Endothelial cell of umbilical vein (primary cell): ENCODE measurements at regions not wholly inside any gene's neighbourhood (a gene's known extent, or its start where the extent isn't known, plus 50 kb on each side); places are given as distances from the start of the nearest gene placed in this dataset.

Experiments
- BruUV-seq: library from RNA; stranded (reverse); fragments of 400-500 nt; replicated peaks from 2 replicates; lab custom pipeline; 2021; lab: Mats Ljungman, UMichigan
- CTCF ChIA-PET: fragments of 300-600, 350-600 bp; sonication (Branson Sonifier 250); formaldehyde crosslinking; loops from one replicate; lab custom pipeline; 2021; ENCODE audit warnings: antibody characterized with exemption, inconsistent platforms; lab: Charles Lee
- POLR2A ChIA-PET: fragments of 300-600, 350-600 bp; sonication (Branson Sonifier 250); formaldehyde crosslinking; loops from one replicate; lab custom pipeline; 2021; ENCODE audit warnings: antibody characterized with exemption, inconsistent platforms; lab: Charles Lee
- DNase-seq: peaks from one replicate; pipeline ENCODE4 v3.0.0-alpha.2; 2011; ENCODE audit warnings: low read depth, low spot score
- FAIRE-seq: peaks from 2 replicates; lab custom pipeline; 2011; peaks lifted over from hg19 to GRCh38; lab: Jason Lieb, UNC
- H2AFZ ChIP-seq: 2 replicates; pipeline ENCODE4 v1.6.0; 2012; ENCODE audit warnings: low read depth, low read length, control low read depth, inconsistent platforms
- H3K27ac ChIP-seq: 2 replicates; pipeline ENCODE4 v1.5.1; 2011; ENCODE audit warnings: low read depth, mild to moderate bottlenecking, control low read depth, low read length, moderate library complexity; ENCODE audit not compliant: insufficient read depth
- H3K27me3 ChIP-seq, 2 experiments: 2 replicates each; pipeline versions ENCODE4 v1.6.0 to v1.6.1; 2011; ENCODE audit warnings: low read length in 2 of 2, mixed read lengths in 1 of 2; ENCODE audit not compliant: control insufficient read depth in 2 of 2, insufficient read depth in 2 of 2
- H3K36me3 ChIP-seq, 2 experiments: 2 replicates in 1 of 2; 3 replicates in 1 of 2; pipeline ENCODE4 v1.5.1; 2011; ENCODE audit warnings: low read length in 2 of 2, mild to moderate bottlenecking in 1 of 2, moderate library complexity in 1 of 2; ENCODE audit not compliant: control insufficient read depth in 2 of 2, insufficient read depth in 2 of 2; ENCODE audit errors: extremely low read depth in 1 of 2
- H3K4me1 ChIP-seq: 3 replicates; pipeline ENCODE4 v1.5.1; 2011; ENCODE audit warnings: mild to moderate bottlenecking, low read length; ENCODE audit not compliant: control insufficient read depth, insufficient read depth; ENCODE audit errors: extremely low read depth
- H3K4me2 ChIP-seq: 2 replicates; pipeline ENCODE4 v1.6.1; 2011; ENCODE audit warnings: low read length, control low read depth, mixed read lengths; ENCODE audit not compliant: insufficient read depth
- H3K4me3 ChIP-seq, 3 experiments: fragments of 200-600 bp in 1 of 3; sonication (generic), shearing (Covaris generic) in 1 of 3; replicated peaks in 1 of 3; 2 replicates each; pipeline ENCODE4 v1.5.1; 2011 to 2016; ENCODE audit warnings: control low read depth in 3 of 3, low read length in 3 of 3, mild to moderate bottlenecking in 2 of 3, inconsistent platforms in 1 of 3, low read depth in 1 of 3, moderate library complexity in 1 of 3; ENCODE audit not compliant: insufficient read depth in 1 of 3
- H3K79me2 ChIP-seq: 2 replicates; pipeline ENCODE4 v1.6.0; 2012; ENCODE audit warnings: low read length, inconsistent platforms; ENCODE audit not compliant: control insufficient read depth, insufficient read depth
- H3K9ac ChIP-seq: replicated peaks from 2 replicates; pipeline ENCODE3; 2011; ENCODE audit warnings: low read length, control low read depth; ENCODE audit not compliant: insufficient read depth; ENCODE audit errors: extremely low read depth
- H3K9me1 ChIP-seq: replicated peaks from 3 replicates; pipeline ENCODE4 v1.6.0; 2011; ENCODE audit warnings: mild to moderate bottlenecking, low read length; ENCODE audit not compliant: control insufficient read depth, insufficient read depth; ENCODE audit errors: extremely low read depth
- H3K9me3 ChIP-seq: replicated peaks from 2 replicates; pipeline ENCODE4 v1.5.1; 2012; ENCODE audit warnings: low read length, inconsistent platforms; ENCODE audit not compliant: control insufficient read depth, insufficient read depth
- H4K20me1 ChIP-seq: replicated peaks from 2 replicates; pipeline ENCODE3; 2011; ENCODE audit warnings: mild to moderate bottlenecking, low read length; ENCODE audit not compliant: control insufficient read depth, insufficient read depth; ENCODE audit errors: extremely low read depth
- EZH2 ChIP-seq: IDR thresholded peaks from 2 replicates; pipeline ENCODE4 v1.6.1; 2012; ENCODE audit warnings: borderline replicate concordance, low read depth, mild to moderate bottlenecking, moderate library complexity, low read length, inconsistent platforms; ENCODE audit not compliant: severe bottlenecking
- FOS ChIP-seq: IDR thresholded peaks from 2 replicates; pipeline ENCODE4 v1.6.1; 2011; ENCODE audit warnings: mild to moderate bottlenecking, low read length, moderate library complexity, borderline replicate concordance; ENCODE audit not compliant: insufficient read depth
- JUN ChIP-seq: IDR thresholded peaks from 2 replicates; pipeline ENCODE4 v1.6.1; 2011; ENCODE audit warnings: borderline replicate concordance, low read depth; ENCODE audit not compliant: insufficient read length, insufficient read depth
- MYC ChIP-seq: IDR thresholded peaks from one replicate; pipeline ENCODE4 v1.6.1; 2011; ENCODE audit warnings: mild to moderate bottlenecking, low read depth, low read length
- POLR2A ChIP-seq: IDR thresholded peaks from 2 replicates; pipeline ENCODE4 v1.6.1; 2012; ENCODE audit warnings: low read depth, mild to moderate bottlenecking, control low read depth, low read length
- POLR2AphosphoS5 ChIP-seq: IDR thresholded peaks from 2 replicates; pipeline ENCODE4 v1.6.1; 2012; ENCODE audit warnings: low read depth, mild to moderate bottlenecking, control low read depth, low read length, moderate library complexity; ENCODE audit not compliant: insufficient read depth
- dilution Hi-C: fragments of 300-500 bp; cut with MboI; formaldehyde crosslinking; loops from one replicate; pipeline ENCODE4 v1.15.0; 2019; ENCODE audit warnings: low sequenced_read_pairs; ENCODE audit not compliant: extremely low pct_ligation_motif_present
- intact Hi-C: fragments of 100-400 bp; cut with micrococcal nuclease; formaldehyde crosslinking; loops from one replicate; pipeline ENCODE4 v1.10.0; 2022
- TF ChIP-seq, protein P1 (sequence below), 2 donors: IDR thresholded peaks; 1 replicate in 1 of 2; 2 replicates in 1 of 2; pipeline ENCODE4 v1.5.1; 2011; ENCODE audit warnings: low read length in 2 of 2, mild to moderate bottlenecking in 2 of 2, moderate library complexity in 2 of 2, control low read depth in 1 of 2, inconsistent platforms in 1 of 2, low read depth in 1 of 2; ENCODE audit not compliant: insufficient read depth in 1 of 2; ENCODE audit errors: extremely low read depth in 1 of 2

DNA sequence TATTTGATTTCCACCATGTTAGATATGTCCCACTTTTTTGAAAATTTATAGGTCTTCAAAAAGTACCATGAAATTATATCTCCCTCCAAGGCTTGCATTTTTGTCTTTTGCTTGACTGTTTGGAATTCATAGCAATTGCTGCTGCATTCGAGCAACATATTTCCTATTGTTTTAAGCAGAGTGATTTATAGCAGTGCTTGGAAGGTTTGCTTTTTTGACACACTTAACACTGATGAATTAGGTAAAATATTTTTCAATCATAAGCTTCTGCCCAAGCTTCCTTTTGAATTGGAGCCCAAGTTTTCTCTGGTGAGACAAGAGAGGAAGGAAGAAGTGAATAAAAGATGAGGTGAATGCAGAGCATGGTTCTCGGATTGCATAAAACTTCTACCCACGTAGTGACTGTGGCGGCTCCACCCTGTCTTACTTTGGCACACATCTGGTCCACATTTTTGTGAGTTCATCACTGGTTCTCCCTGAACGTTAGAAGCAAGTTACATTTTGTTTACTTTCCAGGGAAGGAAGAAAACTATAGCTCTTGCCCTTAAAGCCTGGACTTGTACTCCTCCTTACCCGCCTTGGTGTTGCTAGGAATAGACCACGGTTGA is 667.0 kb downstream of the TSN start:
- intact Hi-C loops (no loop called here), dilution Hi-C loops (no loop called here)
- Histone ChIP-seq H3K27me3 (no peaks in the 10 kb centered on the region), H2AFZ (no peak overlapping the region), H3K36me3 (no peaks in the 10 kb centered on the region), H3K9me3 (peaks cover 2% of the 10 kb centered on the region), H3K9me1 (no peaks in the 10 kb centered on the region), H3K79me2 (no peaks in the 10 kb centered on the region), H3K9ac (no peak overlapping the region), H3K27ac (no peak overlapping the region), H3K4me2 (no peak overlapping the region), H3K4me1 (no peaks in the 10 kb centered on the region), H3K4me3 (no peak overlapping the region), H4K20me1 (no peaks in the 10 kb centered on the region)
- ChIA-PET POLR2A (no interaction called here), CTCF (no interaction called here)
- FAIRE-seq (no peak), DNase-seq (no peak)
- TF ChIP-seq POLR2A (no peak), EZH2 (no peak), FOS (no peak), MYC (no peak), POLR2AphosphoS5 (no peak), JUN (no peak)
- TF ChIP-seq, protein P1, sequence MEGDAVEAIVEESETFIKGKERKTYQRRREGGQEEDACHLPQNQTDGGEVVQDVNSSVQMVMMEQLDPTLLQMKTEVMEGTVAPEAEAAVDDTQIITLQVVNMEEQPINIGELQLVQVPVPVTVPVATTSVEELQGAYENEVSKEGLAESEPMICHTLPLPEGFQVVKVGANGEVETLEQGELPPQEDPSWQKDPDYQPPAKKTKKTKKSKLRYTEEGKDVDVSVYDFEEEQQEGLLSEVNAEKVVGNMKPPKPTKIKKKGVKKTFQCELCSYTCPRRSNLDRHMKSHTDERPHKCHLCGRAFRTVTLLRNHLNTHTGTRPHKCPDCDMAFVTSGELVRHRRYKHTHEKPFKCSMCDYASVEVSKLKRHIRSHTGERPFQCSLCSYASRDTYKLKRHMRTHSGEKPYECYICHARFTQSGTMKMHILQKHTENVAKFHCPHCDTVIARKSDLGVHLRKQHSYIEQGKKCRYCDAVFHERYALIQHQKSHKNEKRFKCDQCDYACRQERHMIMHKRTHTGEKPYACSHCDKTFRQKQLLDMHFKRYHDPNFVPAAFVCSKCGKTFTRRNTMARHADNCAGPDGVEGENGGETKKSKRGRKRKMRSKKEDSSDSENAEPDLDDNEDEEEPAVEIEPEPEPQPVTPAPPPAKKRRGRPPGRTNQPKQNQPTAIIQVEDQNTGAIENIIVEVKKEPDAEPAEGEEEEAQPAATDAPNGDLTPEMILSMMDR (IDR thresholded peaks at IDR 0.05; ENCODE audit: extremely low read depth in 1 of 2, insufficient read depth in 1 of 2, low read depth in 1 of 2, low read length in 2 of 2) = no peak
- no TSS peak for BruUV-seq
